Heart left ventricle (tissue), 13 donors: ENCODE measurements at regions not wholly inside any gene's neighbourhood (a gene's known extent, or its start where the extent isn't known, plus 50 kb on each side); places are given as distances from the start of the nearest gene placed in this dataset.

Experiments used
- CTCF ChIP-seq, 12 donors: fragments of 200-600 bp; sonication (generic) in 4 of 12; IDR thresholded peaks; one replicate each; pipeline versions ENCODE4 v1.5.0 to v1.8.0; 2018 to 2022; ENCODE audit warnings: antibody characterized with exemption in 12 of 12, mild to moderate bottlenecking in 5 of 12
- POLR2A ChIP-seq, 2 donors: fragments of 450-650 bp; IDR thresholded peaks; one replicate each; pipeline ENCODE4 v1.6.1; 2017; ENCODE audit warnings: antibody characterized with exemption in 2 of 2, mild to moderate bottlenecking in 2 of 2, moderate library complexity in 2 of 2
- donor health status: ischemic (EF 13 %, LVEDD 7.1; RV severe dilation, severe dysfunction).
- donor health status: DM: no; HTN: yes; CAD: no.
- donor health status: DM: no; HTN: no; CAD: no.
- donor health status: ischemic (EF 25% LVEDD 6.9; RV normal size, moderate dysfunction).
- donor health status: ischemic (EF 25% LVEDD 5.7; RV mildly dilated, moderate dysfunction).
- donor health status: ischemic (EF 35%, LVEDD 5.7; RV mildly dilated, moderate dysfunction).
- donor health status: nonischemic (EF 11% LVEDD 7.7; RV severe dilation, severe dysfunction).
- donor health status: DM: yes; HTN: yes; CAD: no.
- donor health status: PGD.
- donor health status: ischemic (EF 29% LVEDD 5.4; RV normal size, mild dysfunction).
- donor health status: nonischemic (EF 23%, LVEDD 6.1; RV moderate dilation, normal function).

DNA sequence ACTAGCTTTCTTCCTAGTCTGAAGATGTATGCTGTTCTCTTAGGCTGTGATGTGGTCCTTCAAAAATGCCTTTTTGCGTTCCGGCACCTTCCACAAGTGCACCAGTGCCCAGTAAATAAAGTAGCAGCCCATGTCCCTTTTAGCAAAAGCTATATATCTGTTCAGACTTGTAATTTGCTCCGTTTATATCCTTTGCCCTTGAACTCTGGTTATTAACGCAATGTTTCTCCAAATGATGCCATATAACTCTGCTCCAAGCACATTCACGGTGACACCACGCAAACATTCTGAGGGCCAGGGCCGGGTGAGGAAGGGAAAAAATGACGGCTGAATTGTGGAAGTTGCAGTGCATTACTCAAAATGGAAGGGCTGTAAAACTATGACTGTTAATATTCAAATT lies 1001.1 kb upstream of the NR2F2 start:
- TF ChIP-seq CTCF (IDR thresholded peaks at IDR 0.05) (no peak), POLR2A (IDR thresholded peaks at IDR 0.05) (no peak)
